ENCODE measurements at regions not wholly inside any gene's neighbourhood (a gene's known extent, or its start where the extent isn't known, plus 50 kb on each side); places are given as distances from the start of the nearest gene placed in this dataset.

DNA sequence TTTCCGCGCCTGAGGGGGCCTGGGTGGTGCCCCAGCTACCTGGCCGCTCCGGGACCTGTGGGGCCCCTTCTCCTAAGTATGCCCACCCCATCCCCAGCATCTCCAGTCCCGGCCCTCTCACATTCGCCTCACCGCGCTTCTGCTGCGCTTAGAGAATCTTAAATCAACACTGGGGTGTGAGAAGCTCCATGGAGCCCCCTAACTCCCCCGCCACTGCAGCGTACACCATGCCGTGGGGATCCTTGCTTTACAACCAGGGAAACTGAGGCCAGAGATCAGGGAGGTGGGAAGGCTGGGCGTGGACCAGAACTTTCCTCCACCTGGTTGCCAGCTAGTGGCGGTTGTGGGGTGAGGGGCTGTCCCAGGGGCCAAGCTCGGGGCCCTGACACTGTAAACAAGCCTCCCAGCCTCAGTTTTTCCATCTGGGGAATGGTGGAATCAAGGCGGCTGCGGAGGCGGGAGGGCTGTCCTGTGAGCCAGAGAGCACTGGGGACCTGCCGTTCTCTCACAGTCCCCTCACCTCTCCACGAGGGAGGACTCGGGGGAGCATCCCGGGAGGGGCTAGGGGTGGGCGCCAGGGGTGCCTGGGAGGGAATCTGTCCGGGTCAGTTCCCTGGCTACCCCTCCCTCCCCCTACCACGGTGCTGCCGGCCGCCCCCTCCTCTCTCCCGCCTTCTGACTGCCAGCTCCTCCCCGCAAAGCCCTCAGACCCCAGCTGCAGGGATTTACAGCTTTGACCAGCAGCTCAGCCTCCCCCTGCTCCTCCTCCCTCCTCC, 161.2 kb downstream of the C9orf50 start:
- Mint-ChIP-seq H3K4me1 (peaks cover 18% of the 10 kb centered on the region), H3K27me3 (peaks cover 15% of the 10 kb centered on the region), H3K36me3 (no peaks in the 10 kb centered on the region), H3K27ac (no peak overlapping the region), H3K4me3 (no peak overlapping the region), H3K9me3 (peaks cover 9% of the 10 kb centered on the region)
- DNase-seq (ENCODE audit: low spot score in 2 of 2) (no peak), ATAC-seq (ENCODE audit: low read depth) (no peak)

DNA sequence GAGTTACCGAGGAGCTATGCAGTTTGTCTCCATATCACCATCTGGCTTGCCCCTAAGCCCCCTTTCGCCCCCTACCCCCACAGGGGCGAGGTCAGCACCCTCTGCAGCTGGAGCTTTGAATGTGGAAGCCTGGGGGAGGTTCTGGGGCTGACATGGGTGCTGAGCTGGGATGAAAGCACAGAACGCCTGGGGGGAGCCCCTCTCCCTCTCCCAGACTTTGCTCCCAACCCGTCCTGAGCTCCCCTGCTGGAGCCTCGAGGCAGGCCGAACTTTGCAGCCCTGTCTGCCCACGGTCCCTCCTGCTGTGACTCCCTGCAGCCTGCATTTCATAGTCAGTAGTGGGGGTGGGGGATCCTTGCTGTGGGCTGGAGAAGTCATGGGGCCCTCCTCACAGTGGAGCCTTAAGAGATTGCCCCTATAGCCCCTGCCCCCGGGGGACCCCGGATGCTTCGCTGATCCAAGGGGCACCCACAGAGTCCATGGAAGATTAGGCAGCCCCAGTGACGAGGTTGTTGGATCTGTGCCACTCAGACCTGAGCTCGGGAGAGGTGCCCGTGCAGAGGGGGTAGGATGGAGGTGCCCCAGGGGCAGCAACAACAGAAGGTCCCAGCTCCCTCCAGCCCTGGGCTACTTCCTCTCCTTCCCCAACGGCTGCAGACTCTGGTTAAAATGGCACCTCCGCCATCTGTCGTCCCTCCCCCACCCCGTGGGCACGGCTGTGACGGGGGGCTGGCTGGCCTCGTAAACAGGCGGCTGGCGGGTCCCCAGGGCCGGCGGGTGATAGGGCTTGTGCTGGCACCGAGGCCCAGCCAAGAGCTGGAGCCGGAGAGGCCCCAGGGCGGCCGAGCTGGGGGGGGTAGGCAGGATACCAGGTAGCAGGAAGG, 162.0 kb downstream of the C9orf50 start:
- H3K27me3 Mint-ChIP-seq = peaks cover 15% of the 10 kb centered on the region
- H3K4me3 Mint-ChIP-seq = peak overlapping the region; percentile 13
- ATAC-seq (ENCODE audit: low read depth) = peak; percentile 49
- peaks cover 9% of the 10 kb centered on the region for H3K9me3 Mint-ChIP-seq
- H3K27ac Mint-ChIP-seq = no peak overlapping the region
- no peaks in the 10 kb centered on the region for H3K36me3 Mint-ChIP-seq
- peaks cover 18% of the 10 kb centered on the region for H3K4me1 Mint-ChIP-seq
- peak in 1 of 2 donors; percentile 49 for DNase-seq (ENCODE audit: low spot score in 2 of 2)

DNA sequence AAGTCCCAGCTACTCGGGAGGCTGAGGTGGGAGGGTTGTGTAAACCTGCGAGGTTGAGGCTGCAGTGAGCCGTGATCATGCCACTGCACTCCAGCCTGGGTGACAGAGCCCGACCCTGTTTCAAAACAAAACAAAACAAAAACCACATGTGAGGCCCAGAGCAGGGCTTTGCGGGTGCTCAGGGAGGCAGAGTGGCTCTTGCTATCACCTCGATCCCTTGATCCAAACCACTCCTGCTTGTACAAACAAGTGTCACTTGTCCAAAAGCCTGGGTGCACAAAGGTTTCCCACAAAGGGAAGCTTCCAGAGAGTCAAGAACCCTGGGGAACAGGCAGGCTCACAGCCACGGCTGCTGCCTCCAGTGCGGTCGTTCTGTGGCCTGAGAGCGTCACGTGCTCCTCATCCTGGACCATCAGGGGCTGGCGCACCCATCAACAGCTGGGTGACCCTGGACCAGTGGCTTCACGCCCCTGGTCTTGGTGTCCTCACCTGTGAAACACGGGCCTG, 162.7 kb downstream of the C9orf50 start:
- DNase-seq (ENCODE audit: low spot score in 2 of 2) (peak in 1 of 2 donors; percentile 26), ATAC-seq (ENCODE audit: low read depth) (peak; percentile 36)
- Mint-ChIP-seq H3K27ac (no peak overlapping the region), H3K9me3 (peaks cover 9% of the 10 kb centered on the region), H3K4me3 (no peak overlapping the region), H3K4me1 (peaks cover 20% of the 10 kb centered on the region), H3K36me3 (no peaks in the 10 kb centered on the region), H3K27me3 (peaks cover 17% of the 10 kb centered on the region)

DNA sequence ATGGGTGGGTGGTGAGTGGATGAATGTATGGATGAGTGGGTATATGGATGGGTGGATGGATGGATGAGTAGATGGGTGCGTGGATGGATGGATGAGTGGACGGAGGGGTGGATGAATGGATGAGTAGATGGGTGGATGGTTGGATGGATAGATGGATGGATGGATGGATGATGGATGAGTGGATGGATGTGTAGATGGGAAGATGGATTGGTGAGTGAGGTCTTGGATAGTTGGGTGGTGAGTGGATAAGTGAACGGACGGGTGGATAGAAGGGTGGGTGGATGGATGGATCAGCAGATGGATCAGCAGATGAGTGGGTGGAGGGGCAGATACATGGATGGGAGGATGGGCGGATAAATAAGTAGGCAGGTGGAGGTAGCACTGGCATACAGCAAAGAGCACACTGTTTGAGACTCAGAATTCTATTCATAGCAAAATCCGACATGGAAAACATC, 163.5 kb downstream of the C9orf50 start:
- Mint-ChIP-seq H3K36me3 (no peaks in the 10 kb centered on the region), H3K9me3 (peaks cover 9% of the 10 kb centered on the region), H3K27me3 (peaks cover 19% of the 10 kb centered on the region), H3K27ac (no peak overlapping the region), H3K4me1 (peaks cover 20% of the 10 kb centered on the region), H3K4me3 (no peak overlapping the region)
- DNase-seq (ENCODE audit: low spot score in 2 of 2) (no peak), ATAC-seq (ENCODE audit: low read depth) (no peak)

DNA sequence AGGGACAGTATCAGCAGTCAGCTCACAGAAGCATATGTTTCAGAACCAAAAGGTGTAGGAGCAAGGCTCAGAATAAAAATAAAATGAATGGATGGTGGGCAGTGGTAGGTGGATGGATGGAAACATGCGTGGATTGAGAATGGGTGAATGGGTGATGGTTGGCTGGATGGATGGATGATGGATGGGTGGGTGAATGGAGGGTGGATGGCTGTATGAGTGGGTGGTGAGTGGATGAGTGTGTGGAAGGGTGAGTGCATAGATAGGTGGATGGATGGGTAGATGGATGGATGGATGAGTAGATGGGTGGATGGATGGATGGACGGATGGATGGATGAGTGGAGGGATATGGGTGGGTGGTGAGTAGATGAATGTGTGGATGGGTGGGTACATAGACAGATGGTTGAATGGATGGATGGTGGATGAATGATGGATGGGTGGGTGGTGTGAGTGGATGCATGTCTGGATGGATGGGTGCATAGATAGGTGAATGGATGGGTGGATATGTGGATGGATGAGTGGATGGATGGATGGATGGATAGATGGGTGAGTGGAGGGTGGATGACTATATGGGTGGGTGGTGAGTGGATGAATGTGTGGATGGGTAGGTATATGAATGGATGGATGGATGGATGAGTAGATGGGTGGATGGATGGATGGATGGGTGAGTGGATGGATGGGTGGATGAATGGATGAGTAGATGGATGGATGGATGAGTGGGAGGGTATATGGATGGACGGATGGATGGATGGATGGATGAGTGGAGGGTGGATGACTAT, 164.2 kb downstream of the C9orf50 start:
- Mint-ChIP-seq H3K27ac (no peak overlapping the region), H3K4me3 (no peak overlapping the region), H3K4me1 (peaks cover 20% of the 10 kb centered on the region), H3K36me3 (no peaks in the 10 kb centered on the region), H3K27me3 (peaks cover 23% of the 10 kb centered on the region), H3K9me3 (peaks cover 9% of the 10 kb centered on the region)
- DNase-seq (ENCODE audit: low spot score in 2 of 2) = no peak
- no peak for ATAC-seq (ENCODE audit: low read depth)

DNA sequence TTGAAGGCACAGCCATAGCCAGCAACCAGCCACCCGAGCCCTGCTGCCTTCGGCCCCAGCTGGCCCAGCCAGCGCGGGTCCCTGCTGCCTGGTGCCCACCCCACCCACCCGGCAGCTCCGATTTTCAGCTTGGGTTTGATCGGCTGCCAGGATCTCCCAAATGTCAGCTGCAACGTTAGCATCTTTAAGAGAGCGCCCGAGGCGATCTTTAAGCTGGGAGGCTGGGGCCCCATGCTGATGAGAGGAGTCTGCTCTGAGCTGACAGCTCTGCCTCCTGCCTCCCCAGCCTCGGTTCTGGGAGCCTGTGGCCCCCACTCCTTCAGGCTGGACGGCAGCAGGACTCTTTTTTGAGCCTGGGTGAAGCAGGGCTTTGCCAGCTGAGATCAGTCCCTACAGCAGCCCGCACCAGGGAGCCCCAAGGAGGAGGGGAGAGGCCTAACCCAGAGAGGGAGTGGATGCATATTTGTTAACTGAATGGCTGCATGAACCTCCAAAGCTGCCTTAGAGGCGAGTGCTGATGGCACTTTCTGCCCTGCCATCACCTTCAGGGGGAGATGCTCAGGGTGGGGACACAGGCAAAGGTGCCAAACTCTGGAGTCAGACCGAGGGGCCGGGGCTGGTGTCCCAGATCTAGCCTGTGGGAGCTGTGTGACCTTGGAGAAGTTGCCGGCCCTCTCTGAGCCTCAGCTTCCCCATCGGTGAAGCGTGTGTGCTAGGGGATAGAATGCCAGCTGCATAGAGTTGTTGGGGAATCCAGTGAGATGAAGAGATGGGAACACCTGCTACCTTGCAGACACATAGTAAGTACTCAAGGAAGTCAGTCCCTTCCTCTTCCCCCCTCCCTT, 165.5 kb downstream of the C9orf50 start:
- H3K4me3 Mint-ChIP-seq = no peak overlapping the region
- DNase-seq (ENCODE audit: low spot score in 2 of 2) (no peak), ATAC-seq (ENCODE audit: low read depth) (no peak)
- H3K27ac Mint-ChIP-seq = no peak overlapping the region
- no peaks in the 10 kb centered on the region for H3K36me3 Mint-ChIP-seq
- peaks cover 17% of the 10 kb centered on the region for H3K4me1 Mint-ChIP-seq
- H3K9me3 Mint-ChIP-seq = peaks cover 9% of the 10 kb centered on the region
- peaks cover 21% of the 10 kb centered on the region for H3K27me3 Mint-ChIP-seq

DNA sequence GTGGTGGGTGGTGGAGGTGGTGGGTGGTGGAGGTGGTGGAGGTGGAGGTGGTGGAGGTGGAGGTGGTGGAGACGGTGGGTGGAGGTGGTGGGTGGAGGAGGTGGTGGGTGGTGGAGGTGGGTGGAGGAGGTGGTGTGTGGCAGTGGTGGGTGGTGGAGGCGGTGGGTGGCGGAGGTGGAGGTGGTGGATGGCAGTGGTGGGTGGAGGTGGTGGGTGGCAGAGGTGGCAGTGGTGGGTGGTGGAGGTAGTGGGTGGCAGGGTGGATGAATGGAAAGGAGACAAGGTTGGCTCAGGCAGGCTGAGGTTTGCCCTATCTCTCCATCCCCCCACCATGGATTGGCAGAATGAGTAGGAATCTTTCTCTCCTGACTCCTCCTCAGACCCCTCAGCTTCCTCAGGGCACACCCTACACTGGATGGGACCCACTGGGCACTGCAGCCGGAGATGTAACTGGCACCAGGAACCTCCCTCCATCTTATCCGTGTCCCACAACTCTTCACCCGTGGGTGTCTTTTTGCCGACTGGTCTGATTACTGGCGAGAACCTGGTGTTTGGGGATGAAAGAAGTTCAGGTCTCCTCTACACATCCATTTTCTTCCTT, 166.3 kb downstream of the C9orf50 start:
- ATAC-seq (ENCODE audit: low read depth) (no peak), DNase-seq (ENCODE audit: low spot score in 2 of 2) (no peak)
- Mint-ChIP-seq H3K4me3 (no peak overlapping the region), H3K9me3 (peaks cover 9% of the 10 kb centered on the region), H3K36me3 (no peaks in the 10 kb centered on the region), H3K4me1 (peaks cover 17% of the 10 kb centered on the region), H3K27ac (no peak overlapping the region), H3K27me3 (peaks cover 21% of the 10 kb centered on the region)

DNA sequence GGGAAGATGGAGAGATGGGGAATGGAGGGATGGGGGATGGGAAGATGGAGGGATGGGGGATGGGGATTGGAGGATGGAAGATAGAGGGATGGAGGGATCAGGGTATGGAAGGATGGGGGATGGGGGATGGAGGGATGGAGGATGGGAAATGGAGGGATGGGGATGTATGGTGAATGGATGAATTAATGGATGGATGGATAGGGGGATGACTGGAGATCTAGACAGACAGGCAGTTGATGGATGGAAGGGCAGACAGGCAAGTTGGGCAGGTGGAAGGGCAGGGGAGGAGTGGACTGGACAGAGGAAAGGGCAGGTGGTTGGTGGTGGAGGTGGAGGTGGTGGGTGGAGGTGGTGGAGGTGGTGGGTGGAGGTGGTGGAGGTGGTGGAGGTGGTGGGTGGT, 167.2 kb downstream of the C9orf50 start:
- Mint-ChIP-seq H3K4me1 (peaks cover 13% of the 10 kb centered on the region), H3K27me3 (peaks cover 24% of the 10 kb centered on the region), H3K4me3 (no peak overlapping the region), H3K27ac (no peak overlapping the region), H3K36me3 (no peaks in the 10 kb centered on the region), H3K9me3 (peaks cover 9% of the 10 kb centered on the region)
- DNase-seq (ENCODE audit: low spot score in 2 of 2) = no peak
- no peak for ATAC-seq (ENCODE audit: low read depth)

DNA sequence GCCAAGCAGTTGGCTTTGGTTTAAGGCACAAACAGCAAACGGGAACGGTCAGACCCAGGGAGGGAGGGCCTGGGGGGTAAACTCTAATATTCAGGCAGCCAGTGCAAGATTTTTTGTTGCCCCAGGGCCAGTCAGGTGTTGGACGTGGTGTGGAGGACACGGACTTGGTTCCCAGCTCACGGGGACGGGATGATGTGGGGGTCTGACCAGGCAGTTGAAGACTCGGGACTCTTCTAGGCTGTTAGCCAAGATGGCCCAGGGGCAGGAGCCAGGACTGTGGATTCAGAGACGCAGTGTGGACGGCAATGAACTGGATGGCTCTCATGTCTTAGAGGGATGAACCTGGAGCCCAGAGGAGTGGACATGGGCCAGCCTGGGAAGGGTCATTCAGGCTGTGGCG, 169.2 kb downstream of the C9orf50 start:
- Mint-ChIP-seq H3K4me3 (no peak overlapping the region), H3K27me3 (peaks cover 16% of the 10 kb centered on the region), H3K4me1 (peaks cover 5% of the 10 kb centered on the region), H3K27ac (no peak overlapping the region), H3K9me3 (peaks cover 3% of the 10 kb centered on the region), H3K36me3 (no peaks in the 10 kb centered on the region)
- ATAC-seq (ENCODE audit: low read depth) (no peak), DNase-seq (ENCODE audit: low spot score in 2 of 2) (no peak)

DNA sequence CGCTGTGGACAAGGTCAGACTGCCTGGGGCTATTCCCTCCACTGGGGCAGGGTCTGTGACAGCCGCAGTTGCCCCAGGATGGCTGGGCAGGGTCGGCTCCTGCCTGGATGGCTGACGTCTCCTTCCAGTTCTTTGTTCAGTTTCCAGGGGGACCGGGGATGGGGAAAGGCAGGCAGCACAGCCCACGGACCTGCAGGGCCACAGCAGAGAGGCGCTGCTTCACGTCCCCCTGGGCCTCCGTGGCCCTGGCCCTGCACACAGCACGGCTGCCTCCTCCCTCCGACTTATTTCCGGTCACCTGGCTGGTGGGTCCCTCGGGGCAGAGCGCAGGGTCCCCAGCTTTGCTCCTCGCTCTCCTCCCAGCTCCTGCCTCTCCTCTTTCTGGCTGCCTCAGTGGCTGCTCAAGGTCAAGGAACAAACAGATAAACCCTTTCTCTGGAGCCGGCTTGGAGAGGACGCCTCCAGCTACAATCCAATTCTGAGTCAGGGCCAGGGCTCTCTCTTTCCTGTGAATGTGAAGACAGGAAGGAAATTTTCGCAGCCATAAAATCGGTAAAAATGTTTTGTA, 169.7 kb downstream of the C9orf50 start:
- DNase-seq (ENCODE audit: low spot score in 2 of 2) (no peak), ATAC-seq (ENCODE audit: low read depth) (no peak)
- no peaks in the 10 kb centered on the region for H3K36me3 Mint-ChIP-seq
- no peaks in the 10 kb centered on the region for H3K9me3 Mint-ChIP-seq
- peaks cover 2% of the 10 kb centered on the region for H3K4me1 Mint-ChIP-seq
- H3K27ac Mint-ChIP-seq = no peak overlapping the region
- no peak overlapping the region for H3K4me3 Mint-ChIP-seq
- peaks cover 13% of the 10 kb centered on the region for H3K27me3 Mint-ChIP-seq

DNA sequence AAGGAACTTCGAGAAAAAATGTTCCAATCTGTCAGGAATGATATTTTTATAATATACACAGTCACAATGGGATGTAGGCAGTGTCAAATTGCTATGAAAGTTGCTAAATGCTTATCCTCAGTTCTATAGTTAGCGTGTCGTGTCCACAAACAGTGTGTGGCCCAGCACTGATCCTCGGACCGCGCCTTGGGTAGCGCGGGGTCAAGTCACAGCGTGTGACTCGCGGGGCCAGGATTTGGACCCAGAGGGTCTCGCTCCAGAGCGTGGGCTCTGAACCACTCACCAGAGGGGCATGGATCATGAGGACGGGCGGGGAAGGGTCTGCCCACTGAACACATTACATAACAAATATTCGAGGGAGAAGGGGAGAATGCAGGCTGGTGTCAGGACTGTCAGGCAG, 171.8 kb downstream of the C9orf50 start:
- no peak for ATAC-seq (ENCODE audit: low read depth)
- H3K27ac Mint-ChIP-seq = no peak overlapping the region
- H3K36me3 Mint-ChIP-seq = peaks cover 2% of the 10 kb centered on the region
- peaks cover 2% of the 10 kb centered on the region for H3K9me3 Mint-ChIP-seq
- peaks cover 15% of the 10 kb centered on the region for H3K27me3 Mint-ChIP-seq
- peaks cover 4% of the 10 kb centered on the region for H3K4me1 Mint-ChIP-seq
- DNase-seq (ENCODE audit: low spot score in 2 of 2) = no peak
- H3K4me3 Mint-ChIP-seq = no peak overlapping the region

DNA sequence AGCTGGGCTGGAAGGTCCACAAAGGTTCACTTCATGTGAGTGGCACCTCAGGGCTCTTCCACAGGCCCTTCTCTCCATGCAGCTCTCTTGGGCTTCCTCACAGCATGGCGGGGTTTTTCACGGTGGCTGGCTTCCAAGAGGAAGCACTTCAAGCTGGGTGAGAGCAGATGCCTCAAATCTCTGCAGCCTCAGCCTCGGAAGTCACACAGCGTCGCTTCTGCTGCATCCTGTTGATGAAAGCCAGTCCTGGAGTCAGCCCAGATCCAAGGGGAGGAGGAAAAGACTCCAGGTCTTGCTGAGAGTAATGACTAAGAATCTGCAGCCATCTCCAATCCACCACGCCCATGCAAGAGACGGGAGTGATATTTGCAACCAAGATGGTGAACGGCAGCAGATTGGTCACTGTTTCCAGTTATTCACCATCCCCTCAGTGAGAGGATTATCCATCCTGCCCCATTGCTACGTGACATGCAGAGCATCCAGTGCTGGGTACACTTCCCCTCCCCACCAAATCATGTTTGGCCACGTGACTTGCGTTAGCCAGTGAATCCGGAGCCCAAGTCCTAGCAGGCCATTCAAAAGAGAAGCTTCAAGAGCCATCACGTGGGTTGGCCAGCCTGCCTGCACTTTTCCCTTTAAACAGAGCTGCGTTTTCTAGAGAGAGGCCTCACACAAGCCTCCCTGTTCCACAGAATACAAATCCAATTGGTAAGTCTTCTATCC, 173.9 kb downstream of the C9orf50 start:
- peaks cover 2% of the 10 kb centered on the region for H3K9me3 Mint-ChIP-seq
- H3K4me3 Mint-ChIP-seq = no peak overlapping the region
- peaks cover 10% of the 10 kb centered on the region for H3K27me3 Mint-ChIP-seq
- peaks cover 2% of the 10 kb centered on the region for H3K4me1 Mint-ChIP-seq
- ATAC-seq (ENCODE audit: low read depth) (no peak), DNase-seq (ENCODE audit: low spot score in 2 of 2) (no peak)
- no peak overlapping the region for H3K27ac Mint-ChIP-seq
- peaks cover 2% of the 10 kb centered on the region for H3K36me3 Mint-ChIP-seq

Measured in memory B cell (primary cell).